Astrocyte (in vitro differentiated cells and primary cell): ENCODE measurements at regions not wholly inside any gene's neighbourhood (a gene's known extent, or its start where the extent isn't known, plus 50 kb on each side); places are given as distances from the start of the nearest gene placed in this dataset.

Source experiments
- EZH2 ChIP-seq: IDR thresholded peaks from 2 replicates; pipeline ENCODE4 v1.6.1; 2012; ENCODE audit warnings: mild to moderate bottlenecking, low read length, inconsistent platforms; ENCODE audit not compliant: insufficient read depth
- TF ChIP-seq, protein P1 (sequence below): IDR thresholded peaks from 2 replicates; pipeline ENCODE4 v1.5.1; 2011; ENCODE audit warnings: low read depth, mild to moderate bottlenecking, inconsistent platforms, low read length, moderate library complexity; ENCODE audit not compliant: insufficient read depth

GRCh38 chr5:56735849-56736641 is 79.3 kb upstream of the MAP3K1 start:
- TF ChIP-seq, protein P1, sequence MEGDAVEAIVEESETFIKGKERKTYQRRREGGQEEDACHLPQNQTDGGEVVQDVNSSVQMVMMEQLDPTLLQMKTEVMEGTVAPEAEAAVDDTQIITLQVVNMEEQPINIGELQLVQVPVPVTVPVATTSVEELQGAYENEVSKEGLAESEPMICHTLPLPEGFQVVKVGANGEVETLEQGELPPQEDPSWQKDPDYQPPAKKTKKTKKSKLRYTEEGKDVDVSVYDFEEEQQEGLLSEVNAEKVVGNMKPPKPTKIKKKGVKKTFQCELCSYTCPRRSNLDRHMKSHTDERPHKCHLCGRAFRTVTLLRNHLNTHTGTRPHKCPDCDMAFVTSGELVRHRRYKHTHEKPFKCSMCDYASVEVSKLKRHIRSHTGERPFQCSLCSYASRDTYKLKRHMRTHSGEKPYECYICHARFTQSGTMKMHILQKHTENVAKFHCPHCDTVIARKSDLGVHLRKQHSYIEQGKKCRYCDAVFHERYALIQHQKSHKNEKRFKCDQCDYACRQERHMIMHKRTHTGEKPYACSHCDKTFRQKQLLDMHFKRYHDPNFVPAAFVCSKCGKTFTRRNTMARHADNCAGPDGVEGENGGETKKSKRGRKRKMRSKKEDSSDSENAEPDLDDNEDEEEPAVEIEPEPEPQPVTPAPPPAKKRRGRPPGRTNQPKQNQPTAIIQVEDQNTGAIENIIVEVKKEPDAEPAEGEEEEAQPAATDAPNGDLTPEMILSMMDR = no peak
- no peak for TF ChIP-seq EZH2
